HepG2 (cell line): ENCODE measurements at regions not wholly inside any gene's neighbourhood (a gene's known extent, or its start where the extent isn't known, plus 50 kb on each side); places are given as distances from the start of the nearest gene placed in this dataset.

Source experiments
- ATAC-seq: fragments of 200-7000 bp; cut with Tn5 transposase; 3 replicates; pipeline ENCODE4 v1.9.1; 2020; ENCODE audit warnings: mild to moderate bottlenecking, moderate library complexity
- BruUV-seq: library from RNA; stranded (reverse); fragments of 400-500 nt; replicated peaks from 2 replicates; lab custom pipeline; 2021; lab: Mats Ljungman, UMichigan
- CTCF ChIA-PET: fragments of 300-600 bp; formaldehyde crosslinking; extraction: SDS; loops from one replicate; lab custom pipeline; 2021; ENCODE audit warnings: low total read pairs, inconsistent platforms, low intra/inter-chr PET ratio; lab: Yijun Ruan, JAX
- POLR2A ChIA-PET: fragments of 350-600 bp; sonication (Branson Sonifier 250); formaldehyde crosslinking; loops from one replicate; lab custom pipeline; 2020; ENCODE audit warnings: antibody characterized with exemption, inconsistent platforms; lab: Yijun Ruan, JAX
- DNase-seq: peaks from one replicate; pipeline ENCODE4 v3.0.0-alpha.2; 2015; ENCODE audit warnings: low spot score
- FAIRE-seq: peaks from 3 replicates; lab custom pipeline; 2011; peaks lifted over from hg19 to GRCh38; lab: Jason Lieb, UNC
- H2AFZ ChIP-seq: one replicate; pipeline ENCODE4 v1.6.1; 2011; ENCODE audit warnings: low read length, inconsistent platforms
- H3K27ac ChIP-seq: fragments of 300-600 bp; 3 replicates; pipeline ENCODE4 v1.8.0; 2011; ENCODE audit warnings: mixed run types, mild to moderate bottlenecking, mixed read lengths, low read length, inconsistent platforms; ENCODE audit not compliant: insufficient read depth; ENCODE audit errors: extremely low read length
- H3K27me3 ChIP-seq, 2 experiments: fragments of 200-600 bp in 1 of 2; 2 replicates in 1 of 2; 3 replicates in 1 of 2; pipeline versions ENCODE4 v1.6.0 to v1.8.0; 2011; ENCODE audit warnings: low read length in 2 of 2, mild to moderate bottlenecking in 2 of 2, moderate library complexity in 2 of 2, inconsistent platforms in 1 of 2; ENCODE audit not compliant: insufficient read depth in 2 of 2, control insufficient read depth in 1 of 2
- H3K36me3 ChIP-seq, 2 experiments: fragments of 200-600 bp in 1 of 2; replicated peaks in 1 of 2; 2 replicates in 1 of 2; 3 replicates in 1 of 2; pipeline versions ENCODE4 v1.5.1 to v1.8.0; 2011; ENCODE audit warnings: low read length in 2 of 2, inconsistent platforms in 1 of 2; ENCODE audit not compliant: insufficient read depth in 2 of 2, control insufficient read depth in 1 of 2
- H3K4me1 ChIP-seq: 2 replicates; pipeline ENCODE4 v1.5.1; 2012; ENCODE audit warnings: low read length, inconsistent platforms; ENCODE audit not compliant: insufficient read depth
- H3K4me2 ChIP-seq: 2 replicates; pipeline ENCODE4 v1.6.0; 2011; ENCODE audit warnings: low read depth, low read length, inconsistent platforms
- H3K4me3 ChIP-seq, 3 experiments: fragments of 200-600 bp in 1 of 3; sonication (generic), shearing (Covaris generic) in 1 of 3; replicated peaks in 1 of 3; 2 replicates each; pipeline ENCODE4 v1.5.1; 2011 to 2016; ENCODE audit warnings: low read length in 3 of 3, inconsistent platforms in 2 of 3, low read depth in 2 of 3, mild to moderate bottlenecking in 2 of 3, control low read depth in 1 of 3, mixed read lengths in 1 of 3; ENCODE audit not compliant: insufficient read depth in 1 of 3
- H3K79me2 ChIP-seq: one replicate; pipeline ENCODE4 v1.6.1; 2011; ENCODE audit warnings: low read length, inconsistent platforms; ENCODE audit not compliant: insufficient read depth
- H3K9ac ChIP-seq: 2 replicates; pipeline ENCODE4 v1.6.0; 2011; ENCODE audit warnings: mild to moderate bottlenecking, low read depth, low read length, inconsistent platforms; ENCODE audit not compliant: insufficient read depth
- H3K9me3 ChIP-seq: 2 replicates; pipeline ENCODE4 v1.5.1; 2012; ENCODE audit warnings: mild to moderate bottlenecking, low read length
- H4K20me1 ChIP-seq: 2 replicates; pipeline ENCODE4 v1.6.0; 2011; ENCODE audit warnings: inconsistent platforms, mild to moderate bottlenecking, low read length, moderate library complexity; ENCODE audit not compliant: insufficient read depth
- EP300 ChIP-seq, 3 experiments: sonication (generic) in 1 of 3; formaldehyde crosslinking in 1 of 3; IDR thresholded peaks; 2 replicates each; pipeline versions ENCODE4 v1.5.1 to v1.6.1; 2011 to 2020; ENCODE audit warnings: low read depth in 2 of 3, low read length in 2 of 3, borderline replicate concordance in 1 of 3, improper control_type of control experiment in 1 of 3, mild to moderate bottlenecking in 1 of 3, missing genetic modification reagents in 1 of 3, moderate library complexity in 1 of 3
- ISL2 ChIP-seq: sonication (generic); formaldehyde crosslinking; IDR thresholded peaks from 2 replicates; pipeline ENCODE4 v1.5.0; 2020; ENCODE audit warnings: missing genetic modification reagents
- ONECUT2 ChIP-seq: sonication (generic); formaldehyde crosslinking; IDR thresholded peaks from 2 replicates; pipeline ENCODE4 v1.4.0; 2020; ENCODE audit warnings: missing genetic modification reagents
- RFX3 ChIP-seq: IDR thresholded peaks from 2 replicates; pipeline ENCODE4 v1.6.1; 2016; ENCODE audit warnings: missing biosample characterization, missing genetic modification reagents
- RNF2 ChIP-seq: fragments of 450-650 bp; conservative IDR thresholded peaks from 2 replicates; pipeline ENCODE4 v1.6.1; 2016; ENCODE audit warnings: low read depth
- TEAD2 ChIP-seq: sonication (generic); formaldehyde crosslinking; IDR thresholded peaks from 2 replicates; pipeline ENCODE4 v1.9.0; 2021; ENCODE audit warnings: missing genetic modification reagents
- ZFYVE20 ChIP-seq: sonication (generic); formaldehyde crosslinking; IDR thresholded peaks from 2 replicates; pipeline ENCODE4 v1.8.0; 2023; ENCODE audit warnings: low read depth, mild to moderate bottlenecking, moderate library complexity, missing genetic modification reagents, borderline replicate concordance
- ZIK1 ChIP-seq: sonication (generic); formaldehyde crosslinking; IDR thresholded peaks from 2 replicates; pipeline ENCODE4 v1.5.0; 2020; ENCODE audit warnings: mild to moderate bottlenecking, low read depth, missing genetic modification reagents, borderline replicate concordance
- ZNF317 ChIP-seq: sonication (generic); formaldehyde crosslinking; IDR thresholded peaks from 2 replicates; pipeline ENCODE4 v1.5.0; 2020; ENCODE audit warnings: mild to moderate bottlenecking, missing genetic modification reagents
- WGBS: methylation state at CpG from one replicate; pipeline ENCODE4 v1.1.6; 2017; ENCODE audit warnings: low lambda C conversion rate; 5-methylcytosine and 5-hydroxymethylcytosine counted together
- in situ Hi-C: cut with HindIII; loops from 2 replicates; pipeline ENCODE4 v1.10.0; 2017; ENCODE audit warnings: low pct_unique_long_range_greater_than_20kb; ENCODE audit not compliant: extremely low pct_ligation_motif_present
- intact Hi-C: fragments of 100-400 bp; cut with micrococcal nuclease; formaldehyde crosslinking; loops from one replicate; pipeline ENCODE4 v1.10.0; 2022; ENCODE audit not compliant: unreplicated experiment
- TF ChIP-seq, protein P1 (sequence below): sonication (generic); formaldehyde crosslinking; conservative IDR thresholded peaks from 2 replicates; pipeline ENCODE4 v1.4.0; 2020; ENCODE audit warnings: missing genetic modification reagents
- TF ChIP-seq, protein P2 (sequence below): IDR thresholded peaks from 2 replicates; pipeline ENCODE4 v1.6.1; 2016; ENCODE audit warnings: mild to moderate bottlenecking
- TF ChIP-seq, protein P3 (sequence below): fragments of 450-650 bp; IDR thresholded peaks from 2 replicates; pipeline ENCODE4 v1.6.1; 2017
- TF ChIP-seq, protein P4 (sequence below): sonication (generic); formaldehyde crosslinking; IDR thresholded peaks from 2 replicates; pipeline ENCODE4 v1.4.0; 2020; ENCODE audit warnings: missing genetic modification reagents

- ChIA-PET CTCF (no interaction called here), POLR2A (no interaction called here)
- H3K9me3 ChIP-seq: no peaks in the 10 kb centered on the region
- in situ Hi-C loops (no loop called here), intact Hi-C loops (no loop called here)
- BruUV-seq: no TSS peak
- no peak overlapping the region for H3K4me3 ChIP-seq
- no peak overlapping the region for H2AFZ ChIP-seq
- no peaks in the 10 kb centered on the region for H3K36me3 ChIP-seq
- H3K27me3 ChIP-seq: no peaks in the 10 kb centered on the region
- FAIRE-seq (no peak), DNase-seq (no peak), ATAC-seq (no peak)
- no peaks in the 10 kb centered on the region for H3K4me1 ChIP-seq
- H3K4me2 ChIP-seq: no peak overlapping the region
- H3K79me2 ChIP-seq: no peaks in the 10 kb centered on the region
- H3K27ac ChIP-seq: no peak overlapping the region
- no peak overlapping the region for H3K9ac ChIP-seq
- no peaks in the 10 kb centered on the region for H4K20me1 ChIP-seq
- 51% methylated on average over 7 of the region's 7 CpGs for WGBS
- TF ChIP-seq, protein P1, sequence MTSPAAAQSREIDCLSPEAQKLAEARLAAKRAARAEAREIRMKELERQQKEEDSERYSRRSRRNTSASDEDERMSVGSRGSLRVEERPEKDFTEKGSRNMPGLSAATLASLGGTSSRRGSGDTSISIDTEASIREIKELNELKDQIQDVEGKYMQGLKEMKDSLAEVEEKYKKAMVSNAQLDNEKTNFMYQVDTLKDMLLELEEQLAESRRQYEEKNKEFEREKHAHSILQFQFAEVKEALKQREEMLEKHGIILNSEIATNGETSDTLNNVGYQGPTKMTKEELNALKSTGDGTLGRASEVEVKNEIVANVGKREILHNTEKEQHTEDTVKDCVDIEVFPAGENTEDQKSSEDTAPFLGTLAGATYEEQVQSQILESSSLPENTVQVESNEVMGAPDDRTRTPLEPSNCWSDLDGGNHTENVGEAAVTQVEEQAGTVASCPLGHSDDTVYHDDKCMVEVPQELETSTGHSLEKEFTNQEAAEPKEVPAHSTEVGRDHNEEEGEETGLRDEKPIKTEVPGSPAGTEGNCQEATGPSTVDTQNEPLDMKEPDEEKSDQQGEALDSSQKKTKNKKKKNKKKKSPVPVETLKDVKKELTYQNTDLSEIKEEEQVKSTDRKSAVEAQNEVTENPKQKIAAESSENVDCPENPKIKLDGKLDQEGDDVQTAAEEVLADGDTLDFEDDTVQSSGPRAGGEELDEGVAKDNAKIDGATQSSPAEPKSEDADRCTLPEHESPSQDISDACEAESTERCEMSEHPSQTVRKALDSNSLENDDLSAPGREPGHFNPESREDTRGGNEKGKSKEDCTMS (CRISPR knock-in tag): no peak
- TF ChIP-seq ZNF317 (CRISPR knock-in tag) (no peak), ZIK1 (no peak), ZFYVE20 (CRISPR knock-in tag) (no peak), ONECUT2 (CRISPR knock-in tag) (no peak), ISL2 (no peak), RFX3 (CRISPR knock-in tag) (no peak), EP300 (IDR thresholded peaks at IDR 0.05; ENCODE audit: low read depth in 2 of 2, low read length in 2 of 2) (no peak), EP300 (CRISPR knock-in tag; IDR thresholded peaks at IDR 0.05; ENCODE audit: borderline replicate concordance) (no peak), TEAD2 (CRISPR knock-in tag) (no peak), RNF2 (no peak)
- TF ChIP-seq, protein P2, sequence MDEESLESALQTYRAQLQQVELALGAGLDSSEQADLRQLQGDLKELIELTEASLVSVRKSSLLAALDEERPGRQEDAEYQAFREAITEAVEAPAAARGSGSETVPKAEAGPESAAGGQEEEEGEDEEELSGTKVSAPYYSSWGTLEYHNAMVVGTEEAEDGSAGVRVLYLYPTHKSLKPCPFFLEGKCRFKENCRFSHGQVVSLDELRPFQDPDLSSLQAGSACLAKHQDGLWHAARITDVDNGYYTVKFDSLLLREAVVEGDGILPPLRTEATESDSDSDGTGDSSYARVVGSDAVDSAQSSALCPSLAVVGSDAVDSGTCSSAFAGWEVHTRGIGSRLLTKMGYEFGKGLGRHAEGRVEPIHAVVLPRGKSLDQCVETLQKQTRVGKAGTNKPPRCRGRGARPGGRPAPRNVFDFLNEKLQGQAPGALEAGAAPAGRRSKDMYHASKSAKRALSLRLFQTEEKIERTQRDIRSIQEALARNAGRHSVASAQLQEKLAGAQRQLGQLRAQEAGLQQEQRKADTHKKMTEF (CRISPR knock-in tag): no peak
- TF ChIP-seq, protein P3, sequence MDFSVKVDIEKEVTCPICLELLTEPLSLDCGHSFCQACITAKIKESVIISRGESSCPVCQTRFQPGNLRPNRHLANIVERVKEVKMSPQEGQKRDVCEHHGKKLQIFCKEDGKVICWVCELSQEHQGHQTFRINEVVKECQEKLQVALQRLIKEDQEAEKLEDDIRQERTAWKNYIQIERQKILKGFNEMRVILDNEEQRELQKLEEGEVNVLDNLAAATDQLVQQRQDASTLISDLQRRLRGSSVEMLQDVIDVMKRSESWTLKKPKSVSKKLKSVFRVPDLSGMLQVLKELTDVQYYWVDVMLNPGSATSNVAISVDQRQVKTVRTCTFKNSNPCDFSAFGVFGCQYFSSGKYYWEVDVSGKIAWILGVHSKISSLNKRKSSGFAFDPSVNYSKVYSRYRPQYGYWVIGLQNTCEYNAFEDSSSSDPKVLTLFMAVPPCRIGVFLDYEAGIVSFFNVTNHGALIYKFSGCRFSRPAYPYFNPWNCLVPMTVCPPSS: no peak
- TF ChIP-seq, protein P4, sequence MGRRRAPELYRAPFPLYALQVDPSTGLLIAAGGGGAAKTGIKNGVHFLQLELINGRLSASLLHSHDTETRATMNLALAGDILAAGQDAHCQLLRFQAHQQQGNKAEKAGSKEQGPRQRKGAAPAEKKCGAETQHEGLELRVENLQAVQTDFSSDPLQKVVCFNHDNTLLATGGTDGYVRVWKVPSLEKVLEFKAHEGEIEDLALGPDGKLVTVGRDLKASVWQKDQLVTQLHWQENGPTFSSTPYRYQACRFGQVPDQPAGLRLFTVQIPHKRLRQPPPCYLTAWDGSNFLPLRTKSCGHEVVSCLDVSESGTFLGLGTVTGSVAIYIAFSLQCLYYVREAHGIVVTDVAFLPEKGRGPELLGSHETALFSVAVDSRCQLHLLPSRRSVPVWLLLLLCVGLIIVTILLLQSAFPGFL (CRISPR knock-in tag): no peak
Observed at GRCh38 chr3:15903759-15904720, 106.3 kb upstream of the ANKRD28 start.
